ENCODE measurements at regions not wholly inside any gene's neighbourhood (a gene's known extent, or its start where the extent isn't known, plus 50 kb on each side); places are given as distances from the start of the nearest gene placed in this dataset.

GRCh38 chr18:37667836-37668235 lies 102.2 kb upstream of the CELF4 start:
- in situ Hi-C loops (cut with MboI; ENCODE audit: low pct_unique_long_range_greater_than_20kb, low sequenced_read_pairs, unreplicated experiment), result no loop called here
- no peak for DNase-seq (ENCODE audit: low spot score)
- no peak for TF ChIP-seq CTCF (IDR thresholded peaks at IDR 0.05; ENCODE audit: extremely low read depth, insufficient read depth, missing control alignments)

GRCh38 chr18:37666991-37667390 lies 101.4 kb upstream of the CELF4 start:
- DNase-seq (ENCODE audit: low spot score), result no peak
- in situ Hi-C loops (cut with MboI; ENCODE audit: low pct_unique_long_range_greater_than_20kb, low sequenced_read_pairs, unreplicated experiment), result no loop called here
- TF ChIP-seq CTCF (IDR thresholded peaks at IDR 0.05; ENCODE audit: extremely low read depth, insufficient read depth, missing control alignments), result no peak

- in situ Hi-C loops (cut with MboI; ENCODE audit: low pct_unique_long_range_greater_than_20kb, low sequenced_read_pairs, unreplicated experiment), result no loop called here
- DNase-seq (ENCODE audit: low spot score), result no peak
- no peak for TF ChIP-seq CTCF (IDR thresholded peaks at IDR 0.05; ENCODE audit: extremely low read depth, insufficient read depth, missing control alignments)
These were observed 100.9 kb upstream of the CELF4 start for GRCh38 chr18:37666451-37666850.

- no peak for DNase-seq (ENCODE audit: low spot score)
- in situ Hi-C loops (cut with MboI; ENCODE audit: low pct_unique_long_range_greater_than_20kb, low sequenced_read_pairs, unreplicated experiment), result no loop called here
These were observed 99.7 kb upstream of the CELF4 start for GRCh38 chr18:37665346-37665745.

GRCh38 chr18:37663446-37663845 lies 97.8 kb upstream of the CELF4 start:
- no peak for DNase-seq (ENCODE audit: low spot score)
- in situ Hi-C loops (cut with MboI; ENCODE audit: low pct_unique_long_range_greater_than_20kb, low sequenced_read_pairs, unreplicated experiment), result no loop called here

More at GRCh38 chr18:37665346-37665745, 99.7 kb upstream of the CELF4 start:
- no peak for TF ChIP-seq CTCF (IDR thresholded peaks at IDR 0.05; ENCODE audit: extremely low read depth, insufficient read depth, missing control alignments)

GRCh38 chr18:37662546-37663339 lies 97.1 kb upstream of the CELF4 start:
- no peak for TF ChIP-seq CTCF (IDR thresholded peaks at IDR 0.05; ENCODE audit: extremely low read depth, insufficient read depth, missing control alignments)
- DNase-seq (ENCODE audit: low spot score), result no peak
- in situ Hi-C loops (cut with MboI; ENCODE audit: low pct_unique_long_range_greater_than_20kb, low sequenced_read_pairs, unreplicated experiment), result no loop called here

More at GRCh38 chr18:37663446-37663845, 97.8 kb upstream of the CELF4 start:
- no peak for TF ChIP-seq CTCF (IDR thresholded peaks at IDR 0.05; ENCODE audit: extremely low read depth, insufficient read depth, missing control alignments)
